ENCODE measurements at regions not wholly inside any gene's neighbourhood (a gene's known extent, or its start where the extent isn't known, plus 50 kb on each side); places are given as distances from the start of the nearest gene placed in this dataset.

DNA sequence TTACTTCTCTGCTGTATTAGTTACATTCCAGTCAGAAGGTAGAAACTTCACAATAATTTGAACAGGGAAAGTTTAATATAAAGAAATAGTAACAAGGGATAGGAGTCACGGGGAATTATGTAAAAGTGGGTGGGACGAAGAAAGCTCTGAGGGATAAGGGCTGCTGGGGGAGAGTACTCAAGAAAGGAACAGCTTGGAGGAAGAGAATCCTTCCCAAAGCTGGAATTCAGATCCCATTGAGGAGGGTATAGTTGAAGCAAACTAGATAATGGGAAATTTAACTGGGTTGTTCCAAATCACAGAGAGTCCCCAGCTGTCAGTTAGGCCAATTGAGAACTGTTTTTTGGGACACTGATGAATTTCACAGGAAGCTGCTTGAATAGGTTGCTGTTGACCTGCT lies 53.2 kb upstream of the MACC1 start:
- no peak overlapping the region for H3K4me2 ChIP-seq
- H3K36me3 Mint-ChIP-seq, result peaks cover 5% of the 10 kb centered on the region
- H2AFZ ChIP-seq (replicated peaks), result no peak overlapping the region
- no peak overlapping the region for H3K27ac Mint-ChIP-seq
- peaks cover 24% of the 10 kb centered on the region for H3K4me1 ChIP-seq
- no peak overlapping the region for H3K4me3 ChIP-seq
- H3K79me2 ChIP-seq (ENCODE audit: low read depth), result no peaks in the 10 kb centered on the region
- H3K27me3 Mint-ChIP-seq (ENCODE audit: insufficient read depth, low read depth), result peaks cover 4% of the 10 kb centered on the region
- H3K4me3 Mint-ChIP-seq, result no peak overlapping the region
- no peaks in the 10 kb centered on the region for H3K27me3 ChIP-seq
- H3K9ac ChIP-seq, result no peak overlapping the region
- no peaks in the 10 kb centered on the region for H4K20me1 ChIP-seq (ENCODE audit: low read depth)
- peaks cover 11% of the 10 kb centered on the region for H3K9me3 Mint-ChIP-seq
- no peaks in the 10 kb centered on the region for H3K9me3 ChIP-seq (ENCODE audit: low read depth)
- no peak for TF ChIP-seq EZH2 (IDR thresholded peaks at IDR 0.05)
- TF ChIP-seq, protein P1, sequence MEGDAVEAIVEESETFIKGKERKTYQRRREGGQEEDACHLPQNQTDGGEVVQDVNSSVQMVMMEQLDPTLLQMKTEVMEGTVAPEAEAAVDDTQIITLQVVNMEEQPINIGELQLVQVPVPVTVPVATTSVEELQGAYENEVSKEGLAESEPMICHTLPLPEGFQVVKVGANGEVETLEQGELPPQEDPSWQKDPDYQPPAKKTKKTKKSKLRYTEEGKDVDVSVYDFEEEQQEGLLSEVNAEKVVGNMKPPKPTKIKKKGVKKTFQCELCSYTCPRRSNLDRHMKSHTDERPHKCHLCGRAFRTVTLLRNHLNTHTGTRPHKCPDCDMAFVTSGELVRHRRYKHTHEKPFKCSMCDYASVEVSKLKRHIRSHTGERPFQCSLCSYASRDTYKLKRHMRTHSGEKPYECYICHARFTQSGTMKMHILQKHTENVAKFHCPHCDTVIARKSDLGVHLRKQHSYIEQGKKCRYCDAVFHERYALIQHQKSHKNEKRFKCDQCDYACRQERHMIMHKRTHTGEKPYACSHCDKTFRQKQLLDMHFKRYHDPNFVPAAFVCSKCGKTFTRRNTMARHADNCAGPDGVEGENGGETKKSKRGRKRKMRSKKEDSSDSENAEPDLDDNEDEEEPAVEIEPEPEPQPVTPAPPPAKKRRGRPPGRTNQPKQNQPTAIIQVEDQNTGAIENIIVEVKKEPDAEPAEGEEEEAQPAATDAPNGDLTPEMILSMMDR (IDR thresholded peaks at IDR 0.05), result no peak
- no peak for TF ChIP-seq EZH2phosphoT487 (IDR thresholded peaks at IDR 0.05)
- no peak for DNase-seq (ENCODE audit: low spot score)
- peaks cover 9% of the 10 kb centered on the region for H3F3A ChIP-seq (ENCODE audit: low read depth)
- no peak overlapping the region for H3K27ac ChIP-seq
- peaks cover 18% of the 10 kb centered on the region for H3K4me1 Mint-ChIP-seq
- no peaks in the 10 kb centered on the region for H3K36me3 ChIP-seq

DNA sequence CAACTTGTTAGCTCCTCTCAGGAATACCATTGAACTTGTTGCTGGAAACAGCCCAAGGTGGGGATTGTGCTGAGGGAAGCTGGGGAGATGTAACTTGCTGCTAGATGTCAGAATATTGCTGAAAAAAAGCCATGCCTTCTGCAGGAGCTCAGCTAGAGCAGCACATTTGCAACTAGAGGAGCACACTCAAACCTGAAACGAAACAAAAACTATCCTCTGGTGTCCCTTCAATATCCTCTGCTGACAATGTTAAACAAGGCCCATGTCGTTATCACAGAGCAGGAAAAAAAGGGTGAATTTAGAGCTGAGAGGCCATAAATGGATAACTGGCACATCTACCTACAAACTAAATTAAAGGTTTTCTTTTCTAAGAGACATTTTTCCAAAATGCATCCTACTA lies 53.7 kb upstream of the MACC1 start:
- no peak overlapping the region for H3K9ac ChIP-seq
- H3K4me3 ChIP-seq, result no peak overlapping the region
- Mint-ChIP-seq H3K4me1 (peaks cover 15% of the 10 kb centered on the region), H3K36me3 (peaks cover 5% of the 10 kb centered on the region), H3K27ac (no peak overlapping the region), H3K4me3 (no peak overlapping the region), H3K9me3 (peaks cover 10% of the 10 kb centered on the region), H3K27me3 (ENCODE audit: insufficient read depth, low read depth) (peaks cover 3% of the 10 kb centered on the region)
- peaks cover 24% of the 10 kb centered on the region for H3K4me1 ChIP-seq
- no peaks in the 10 kb centered on the region for H3K27me3 ChIP-seq
- H3K36me3 ChIP-seq, result no peaks in the 10 kb centered on the region
- no peaks in the 10 kb centered on the region for H3K9me3 ChIP-seq (ENCODE audit: low read depth)
- H3F3A ChIP-seq (ENCODE audit: low read depth), result peaks cover 9% of the 10 kb centered on the region
- no peaks in the 10 kb centered on the region for H3K79me2 ChIP-seq (ENCODE audit: low read depth)
- TF ChIP-seq, protein P1 (IDR thresholded peaks at IDR 0.05), result no peak
- TF ChIP-seq EZH2phosphoT487 (IDR thresholded peaks at IDR 0.05) (no peak), EZH2 (IDR thresholded peaks at IDR 0.05) (no peak)
- H3K27ac ChIP-seq, result no peak overlapping the region
- no peak overlapping the region for H2AFZ ChIP-seq (replicated peaks)
- H4K20me1 ChIP-seq (ENCODE audit: low read depth), result no peaks in the 10 kb centered on the region
- H3K4me2 ChIP-seq, result no peak overlapping the region
- no peak for DNase-seq (ENCODE audit: low spot score)

DNA sequence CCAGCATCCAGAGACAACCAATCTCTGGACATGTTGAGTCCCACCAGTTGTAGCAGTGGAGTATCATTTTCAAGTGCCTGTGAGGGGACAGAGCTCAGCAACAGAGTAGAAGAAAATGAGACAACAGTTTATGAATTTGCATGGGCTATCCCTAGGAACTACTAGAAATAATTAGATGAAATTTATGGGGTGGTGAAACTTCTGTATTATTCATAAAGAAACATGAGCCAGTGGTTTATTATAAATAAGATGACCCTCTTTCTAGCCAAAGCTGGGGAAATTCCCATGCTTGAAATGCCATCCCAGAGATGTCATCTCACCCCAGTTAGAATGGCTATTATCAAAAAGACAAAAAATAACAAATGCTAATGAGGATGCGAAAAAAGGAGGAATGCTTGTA lies 55.1 kb upstream of the ITGB8 start:
- no peak overlapping the region for H3K4me3 ChIP-seq
- Mint-ChIP-seq H3K27me3 (ENCODE audit: insufficient read depth, low read depth) (peaks cover 2% of the 10 kb centered on the region), H3K4me1 (no peaks in the 10 kb centered on the region), H3K9me3 (no peaks in the 10 kb centered on the region), H3K36me3 (no peaks in the 10 kb centered on the region), H3K27ac (no peak overlapping the region), H3K4me3 (no peak overlapping the region)
- no peaks in the 10 kb centered on the region for H3K27me3 ChIP-seq
- no peak for TF ChIP-seq EZH2phosphoT487 (IDR thresholded peaks at IDR 0.05)
- TF ChIP-seq EZH2 (IDR thresholded peaks at IDR 0.05), result no peak
- TF ChIP-seq, protein P1 (IDR thresholded peaks at IDR 0.05), result no peak
- peaks cover 25% of the 10 kb centered on the region for H3F3A ChIP-seq (ENCODE audit: low read depth)
- no peak overlapping the region for H3K9ac ChIP-seq
- no peaks in the 10 kb centered on the region for H4K20me1 ChIP-seq (ENCODE audit: low read depth)
- no peak overlapping the region for H3K27ac ChIP-seq
- no peaks in the 10 kb centered on the region for H3K79me2 ChIP-seq (ENCODE audit: low read depth)
- peaks cover 3% of the 10 kb centered on the region for H3K4me1 ChIP-seq
- H3K4me2 ChIP-seq, result no peak overlapping the region
- no peak for DNase-seq (ENCODE audit: low spot score)
- H2AFZ ChIP-seq (replicated peaks), result no peak overlapping the region
- H3K9me3 ChIP-seq (ENCODE audit: low read depth), result no peaks in the 10 kb centered on the region
- H3K36me3 ChIP-seq, result no peaks in the 10 kb centered on the region

Measured in neural progenitor cell (in vitro differentiated cells).